Cardiac septum (tissue), 1 donor: ENCODE measurements at regions not wholly inside any gene's neighbourhood (a gene's known extent, or its start where the extent isn't known, plus 50 kb on each side); places are given as distances from the start of the nearest gene placed in this dataset.
"Not testable (repeated sequence)": the region's sequence is repeated elsewhere in the genome, so short reads cannot be mapped to it uniquely, and the experiment has no call there.

Experiments
- DNase-seq: peaks from one replicate; pipeline ENCODE4 v3.0.0-alpha.2; 2020; ENCODE audit warnings: low spot score
- intact Hi-C: fragments of 100-400 bp; cut with DNase I; formaldehyde crosslinking; loops from one replicate; pipeline ENCODE4 v1.14.0; 2022
- donor health status: DM: no; HTN: no; CAD: no.

DNA sequence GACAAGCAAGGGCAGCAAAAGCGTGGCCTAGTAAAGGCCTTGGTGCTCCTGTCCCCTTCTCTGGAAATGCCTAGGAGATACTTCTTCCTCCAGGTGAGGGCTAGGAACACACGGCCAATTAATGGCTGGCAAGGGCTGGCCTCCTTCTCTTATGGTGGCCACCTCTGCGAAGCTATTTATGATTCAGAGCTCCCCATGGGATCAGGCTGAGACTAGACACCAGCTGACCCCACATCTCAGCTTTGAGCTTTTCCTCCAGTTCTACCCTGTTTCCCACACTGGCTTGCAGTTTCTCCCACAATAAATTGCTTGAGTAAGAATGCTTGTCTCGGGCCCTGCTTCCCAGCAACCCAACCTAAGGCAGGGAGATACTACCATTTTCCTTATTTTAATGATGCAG, 53.7 kb downstream of the CAMK2N1 start:
- DNase-seq = no peak
- intact Hi-C loops = loop anchor here (5.0 kb wide), 2 partner anchors 205 to 220 kb away; no protein-coding TSS in a partner anchor

DNA sequence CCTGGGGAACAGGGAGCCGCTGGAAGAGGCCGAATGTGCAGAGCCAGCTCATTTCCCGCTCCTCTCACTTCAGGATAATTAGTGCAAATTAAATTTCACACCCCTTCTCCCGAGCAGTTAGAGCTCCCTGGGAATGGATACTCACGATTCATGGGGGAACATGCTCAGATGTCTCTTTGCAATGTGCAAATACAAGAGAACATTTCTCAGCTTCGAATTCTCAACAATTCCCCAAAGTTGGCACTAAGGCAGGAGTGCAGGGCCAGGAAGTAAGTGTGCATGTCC, 54.9 kb downstream of the CAMK2N1 start:
- no peak for DNase-seq
- intact Hi-C loops = loop anchor here (5.0 kb wide), 2 partner anchors 204 to 219 kb away; no protein-coding TSS in a partner anchor

- DNase-seq = no peak
- intact Hi-C loops = loop anchor here (5.0 kb wide), 2 partner anchors 203 to 218 kb away; no protein-coding TSS in a partner anchor
These were observed 55.4 kb downstream of the CAMK2N1 start for GRCh38 chr1:20430355-20431175.

DNA sequence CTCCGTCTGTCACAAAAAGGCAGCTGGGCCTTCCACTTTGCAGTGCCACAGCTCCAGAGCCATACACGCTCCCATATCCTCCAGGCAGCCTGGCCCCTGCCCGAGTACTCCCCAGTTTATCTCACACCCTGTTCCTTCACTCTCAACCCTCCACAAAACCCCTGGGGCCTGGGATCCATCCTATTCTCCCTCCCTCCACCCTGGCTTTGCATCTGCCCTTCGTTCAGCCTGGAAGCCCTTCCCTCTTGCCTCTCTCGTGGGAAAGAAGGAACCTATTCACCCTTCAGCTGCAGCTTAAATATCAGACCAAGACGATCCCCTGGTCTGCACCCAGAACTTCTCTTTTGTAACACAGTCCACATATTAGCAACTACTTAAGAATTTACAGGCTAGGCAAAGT, 56.7 kb downstream of the CAMK2N1 start:
- no peak for DNase-seq
- intact Hi-C loops = no loop called here

GRCh38 chr1:20428841-20429240, 57.2 kb downstream of the CAMK2N1 start:
- no peak for DNase-seq
- intact Hi-C loops = no loop called here

DNA sequence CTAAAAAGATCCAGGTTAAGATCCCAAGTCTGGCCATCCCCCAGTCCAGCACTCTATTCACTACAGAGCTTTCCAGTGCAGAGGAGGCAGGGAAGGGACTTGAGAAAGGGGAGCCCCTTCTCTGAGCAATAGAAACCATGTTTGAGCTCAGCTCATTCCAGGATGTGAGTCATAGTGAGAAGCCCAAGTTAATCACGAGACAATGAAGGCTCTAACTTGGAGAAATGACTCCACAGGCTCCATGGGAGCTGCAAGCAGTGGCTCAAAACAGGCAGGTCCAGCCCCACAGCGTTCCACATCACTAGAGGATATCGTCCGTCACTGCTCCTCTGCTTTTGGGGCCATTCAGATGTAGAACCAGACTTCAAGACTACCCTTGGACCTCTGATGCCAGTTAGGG, 59.1 kb downstream of the CAMK2N1 start:
- no peak for DNase-seq
- intact Hi-C loops = no loop called here

DNA sequence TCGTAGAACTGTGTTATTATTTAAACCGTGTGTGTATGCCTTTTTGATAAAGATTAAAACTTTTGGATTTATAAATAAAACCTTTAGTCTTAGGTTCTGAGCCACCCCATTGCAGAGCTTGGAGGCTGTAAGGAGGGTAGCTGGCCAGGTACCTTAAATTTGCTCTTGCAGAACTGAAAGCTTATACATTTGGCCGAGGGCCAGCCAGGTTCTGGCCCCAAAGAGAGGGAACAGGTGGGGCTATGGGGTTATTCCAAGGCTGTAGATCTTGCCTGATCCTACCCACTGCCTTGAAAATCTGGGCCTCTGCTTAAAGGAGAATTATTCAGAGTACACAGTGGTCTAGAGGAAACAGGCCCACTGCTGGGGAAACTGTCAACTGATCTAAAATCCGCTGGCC, 59.6 kb downstream of the CAMK2N1 start:
- no peak for DNase-seq
- intact Hi-C loops = no loop called here

DNA sequence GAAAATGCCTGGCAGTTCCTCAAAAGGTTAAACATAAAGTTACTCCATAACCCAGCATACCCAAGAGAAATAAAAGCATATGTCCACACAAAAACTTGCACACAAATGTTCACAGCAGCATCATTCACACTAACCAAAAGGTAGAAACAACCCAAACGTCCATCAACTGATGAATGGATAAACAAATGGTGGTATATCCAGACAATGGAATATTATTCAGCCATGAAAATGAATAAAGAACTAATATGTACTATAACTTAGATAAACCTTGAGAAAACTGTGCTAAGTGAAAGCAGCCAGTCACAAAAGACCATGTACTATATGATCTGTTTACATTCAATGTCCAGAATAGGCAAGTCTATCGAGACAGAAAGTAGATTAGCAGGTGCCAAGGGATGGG, 60.4 kb downstream of the CAMK2N1 start:
- no peak for DNase-seq
- intact Hi-C loops = no loop called here

- intact Hi-C loops = no loop called here
- DNase-seq = no peak
These were observed 62.7 kb downstream of the CAMK2N1 start for GRCh38 chr1:20423169-20423795.

DNA sequence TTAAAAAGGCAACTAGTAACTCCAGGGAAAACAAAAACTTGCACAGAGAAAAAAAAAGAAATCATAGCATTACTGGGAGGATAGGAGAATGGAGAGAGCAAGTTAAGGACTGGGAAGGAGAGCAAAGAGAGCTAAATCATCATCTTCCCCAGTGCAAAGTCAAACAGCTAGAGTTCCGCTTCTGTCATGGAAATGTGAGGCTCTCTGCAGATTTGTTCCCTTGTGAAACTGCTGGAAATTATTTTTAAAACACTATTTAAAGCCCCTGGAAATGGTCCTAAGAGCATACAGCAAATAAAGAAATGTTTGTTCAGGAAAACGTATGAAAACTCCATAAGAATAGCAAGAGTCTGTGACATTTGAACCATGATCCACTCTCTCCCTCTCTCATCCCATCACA, 64.6 kb downstream of the CAMK2N1 start:
- intact Hi-C loops = no loop called here
- DNase-seq = no peak

DNA sequence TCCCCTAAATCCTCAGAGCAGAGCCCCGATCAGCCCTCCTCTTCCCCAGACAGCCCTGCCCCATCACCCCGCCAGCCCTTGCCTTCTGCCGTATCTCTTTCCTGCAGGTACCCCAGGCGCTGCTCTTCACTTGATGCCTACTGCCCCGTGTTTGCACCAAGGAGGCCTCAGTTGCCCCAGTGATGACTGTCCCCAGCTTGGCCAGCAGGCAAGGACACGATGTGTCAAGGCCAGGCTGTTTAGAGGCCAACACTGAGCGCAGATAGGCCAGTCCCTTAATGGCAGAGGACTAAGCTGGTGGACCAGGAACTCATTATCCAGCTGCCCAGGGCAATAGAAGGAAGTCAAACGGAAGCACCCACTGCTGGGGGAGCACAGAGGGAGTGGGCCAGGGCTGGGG, 68.4 kb downstream of the CAMK2N1 start:
- intact Hi-C loops = no loop called here
- no peak for DNase-seq

DNA sequence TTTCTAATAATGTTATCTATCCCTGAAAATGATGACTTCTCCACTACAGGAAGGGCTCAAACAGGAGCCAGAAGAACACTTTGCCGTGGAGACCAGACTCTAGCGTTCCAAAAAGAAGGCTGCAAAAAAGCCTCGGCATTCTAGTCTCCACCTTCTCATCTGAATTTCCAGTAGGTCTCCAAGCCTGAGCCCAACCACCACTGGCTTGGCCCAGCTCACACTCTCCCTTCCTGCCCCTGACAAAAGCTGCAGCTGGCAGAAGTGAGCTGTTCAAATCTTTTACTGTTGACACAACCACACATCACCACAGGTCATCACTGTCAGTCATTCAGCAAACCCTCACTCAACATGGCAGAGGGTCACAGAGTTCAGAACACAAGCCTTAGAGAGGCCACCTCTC, 69.3 kb downstream of the CAMK2N1 start:
- no peak for DNase-seq
- intact Hi-C loops = no loop called here

DNA sequence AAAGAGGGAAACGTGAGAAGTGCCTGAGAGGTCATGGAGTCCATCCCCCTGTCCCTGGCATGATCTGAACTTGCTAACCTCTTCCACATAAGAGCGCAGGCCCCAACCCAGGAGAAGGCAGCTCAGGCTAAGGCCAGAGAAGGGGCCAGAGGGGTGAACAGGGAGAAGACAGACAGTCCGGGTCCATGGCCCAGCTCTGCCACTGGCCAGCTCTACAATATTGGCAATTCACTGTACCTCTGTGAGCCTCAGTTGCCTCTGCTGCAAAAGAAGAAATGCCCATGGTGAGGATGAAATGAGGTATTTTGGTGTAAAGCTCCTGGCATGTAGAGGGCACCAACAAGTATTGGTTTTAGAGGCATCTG, 72.3 kb downstream of the CAMK2N1 start:
- no peak for DNase-seq
- intact Hi-C loops = no loop called here

DNA sequence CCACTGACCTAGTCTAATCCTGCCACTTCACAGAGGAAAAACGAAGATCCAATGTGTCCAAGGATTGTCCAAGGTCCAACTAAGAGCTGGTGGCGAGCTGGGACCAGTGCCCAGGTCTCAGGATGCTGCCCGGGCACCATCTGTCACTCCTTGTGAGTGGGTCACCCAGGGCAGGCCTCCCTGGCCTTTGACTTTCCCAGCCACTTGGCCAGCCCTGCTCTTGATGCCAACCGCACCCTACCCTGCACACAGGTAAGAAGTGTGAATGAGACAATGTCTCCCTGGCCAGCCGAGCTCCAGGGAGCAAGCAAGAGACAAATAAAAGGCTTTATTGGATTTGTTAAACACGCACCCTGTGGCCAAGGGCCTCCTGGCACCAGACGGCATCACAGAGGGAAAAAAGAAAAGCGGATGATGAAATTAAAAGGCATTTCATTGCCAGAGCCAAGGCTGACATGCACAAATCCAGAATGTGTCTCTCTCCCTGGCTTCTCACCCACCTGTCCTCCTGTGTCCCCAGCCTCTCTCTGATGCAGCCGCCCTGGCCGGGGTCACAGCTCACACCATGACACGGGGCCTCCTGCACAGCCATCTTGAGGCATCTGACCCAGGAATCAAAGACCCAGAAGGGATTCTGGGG, 72.8 kb downstream of the CAMK2N1 start:
- intact Hi-C loops = no loop called here
- DNase-seq = no peak

- DNase-seq = no peak
- intact Hi-C loops = no loop called here
These were observed 74.6 kb downstream of the CAMK2N1 start for GRCh38 chr1:20411196-20411980.

DNA sequence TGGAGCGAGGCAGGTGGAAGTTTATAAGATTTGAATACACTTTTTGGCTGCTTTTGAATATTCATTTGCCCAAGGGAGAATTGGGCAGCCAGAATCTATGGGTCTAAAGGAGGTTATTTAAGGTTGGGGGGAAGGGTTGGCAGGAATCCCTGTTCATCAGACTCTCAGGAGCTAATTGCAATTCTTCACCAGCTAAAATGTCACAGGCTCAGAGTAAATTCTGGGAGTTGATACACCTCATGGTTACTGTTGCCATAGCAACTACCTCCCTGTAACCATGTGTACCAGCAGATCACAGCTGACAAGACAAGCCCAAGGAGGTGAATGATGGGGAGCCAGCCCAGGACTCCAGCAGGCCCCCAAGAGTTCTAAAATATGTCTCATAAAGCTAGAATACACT, 75.5 kb downstream of the CAMK2N1 start:
- DNase-seq = no peak
- intact Hi-C loops = no loop called here

DNA sequence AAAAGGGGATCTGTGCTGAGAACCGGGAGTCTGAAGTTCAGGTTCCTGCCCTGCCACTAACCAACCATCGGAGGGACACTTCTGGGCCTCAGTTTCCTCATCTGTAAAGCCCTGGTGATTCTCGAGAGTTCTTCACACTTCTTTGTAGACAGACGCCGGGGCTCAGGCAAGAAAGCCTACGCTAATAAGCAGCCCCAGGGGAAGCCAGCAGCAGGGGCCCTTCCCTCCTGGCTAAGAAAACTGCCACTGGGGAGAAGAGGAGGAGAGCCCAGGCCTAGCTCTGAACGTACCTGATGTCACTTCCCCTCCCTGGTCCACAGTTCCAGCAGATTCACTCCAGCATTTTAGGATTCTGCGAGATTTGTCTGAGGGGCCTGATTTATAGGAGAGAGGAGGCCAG, 76.0 kb downstream of the CAMK2N1 start:
- no peak for DNase-seq
- intact Hi-C loops = no loop called here

DNA sequence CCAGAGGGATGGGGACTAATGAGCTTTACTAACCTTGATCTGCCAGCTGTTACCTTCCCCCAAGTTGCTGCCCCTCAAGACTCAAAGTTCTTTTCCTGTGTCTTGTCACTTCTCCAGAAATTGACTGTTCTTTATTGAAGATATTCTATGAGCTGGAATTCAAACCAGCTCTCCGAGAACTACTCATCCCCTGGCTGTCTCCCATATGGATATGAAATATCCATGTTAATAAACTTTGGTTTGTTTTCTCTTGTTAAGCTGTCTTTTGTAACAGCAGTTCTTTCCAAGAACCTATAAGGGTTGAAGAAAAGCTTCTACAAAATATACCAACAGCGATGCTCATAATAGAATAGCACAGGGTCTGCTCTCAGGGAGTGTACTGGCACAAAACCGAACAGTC, 77.0 kb downstream of the CAMK2N1 start:
- intact Hi-C loops = no loop called here
- no peak for DNase-seq

GRCh38 chr1:20408133-20408650, 77.8 kb downstream of the CAMK2N1 start:
- DNase-seq, intact Hi-C loops: not testable (repeated sequence)
